ENCODE measurements at regions not wholly inside any gene's neighbourhood (a gene's known extent, or its start where the extent isn't known, plus 50 kb on each side); places are given as distances from the start of the nearest gene placed in this dataset.

DNA sequence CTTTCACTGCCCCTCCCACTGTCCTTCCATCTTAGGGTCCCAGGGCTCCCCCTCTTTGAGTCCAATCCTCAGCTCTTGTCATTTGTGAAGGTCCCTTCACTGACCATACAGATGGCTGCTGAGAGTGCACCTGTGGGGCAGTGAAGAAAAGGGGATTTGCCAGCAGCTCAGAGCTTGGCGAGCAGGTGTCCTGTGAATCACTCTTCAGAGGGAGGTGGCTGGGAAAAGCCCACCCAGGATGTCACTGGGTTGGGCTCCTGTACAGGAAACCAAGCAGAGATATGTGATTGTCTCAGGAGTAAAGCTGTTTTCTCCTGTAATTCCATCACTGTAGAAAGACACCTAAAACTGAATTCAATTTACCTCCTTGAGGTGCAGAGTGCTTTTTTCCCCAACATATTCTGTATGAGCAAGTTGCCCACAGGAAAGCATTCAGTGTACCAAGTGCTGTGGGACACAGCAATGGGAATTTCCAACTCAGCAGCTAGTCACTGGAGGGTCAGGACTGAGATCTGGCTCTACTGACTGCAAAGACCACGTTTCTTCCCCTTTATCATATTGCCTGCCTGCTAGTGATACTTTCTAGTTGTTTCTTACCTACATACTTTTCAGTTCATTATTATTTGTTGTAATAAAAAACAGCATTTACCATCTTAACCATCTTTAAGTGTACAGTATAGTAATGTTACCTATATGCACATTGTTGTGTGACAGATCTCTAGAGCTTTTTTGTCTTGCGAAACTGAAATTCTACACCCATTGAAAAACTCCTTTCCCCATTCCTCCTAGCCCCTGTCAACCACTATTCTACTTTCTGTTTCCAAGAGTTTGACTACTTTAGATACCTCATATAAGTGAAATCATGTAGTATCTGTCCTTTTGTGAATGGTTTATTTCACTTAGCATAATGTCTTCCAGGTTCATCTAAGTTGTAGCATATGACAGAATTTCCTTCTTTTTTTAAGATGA is 239.1 kb downstream of the TSN start:
- no peaks in the 10 kb centered on the region for H3K79me2 ChIP-seq (ENCODE audit: low read depth)
- no peak for DNase-seq (ENCODE audit: low spot score)
- H3K4me3 Mint-ChIP-seq = no peak overlapping the region

DNA sequence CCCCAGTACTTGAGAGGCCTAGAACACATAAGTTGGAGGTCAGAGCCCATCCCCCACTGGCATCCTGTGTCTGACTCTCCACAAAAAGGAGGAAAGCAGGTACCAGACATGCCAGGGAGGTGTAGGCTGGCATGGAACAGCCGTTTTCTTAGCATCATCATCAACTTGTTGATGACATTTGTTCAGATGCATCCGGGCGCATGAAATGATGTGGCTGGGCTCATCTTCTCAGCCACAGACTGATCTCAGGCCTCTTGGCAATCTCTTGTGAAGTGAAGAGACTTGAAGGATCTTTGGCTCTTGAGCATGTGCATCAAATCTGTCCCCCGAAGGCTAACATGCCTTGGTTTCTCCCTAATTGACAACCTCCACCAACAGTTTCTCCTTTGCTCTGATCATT is 243.3 kb downstream of the TSN start:
- Histone ChIP-seq H3K4me2 (no peak overlapping the region), H3K79me2 (ENCODE audit: low read depth) (no peaks in the 10 kb centered on the region), H3K4me1 (no peaks in the 10 kb centered on the region), H4K20me1 (ENCODE audit: low read depth) (no peaks in the 10 kb centered on the region), H3K27me3 (no peaks in the 10 kb centered on the region), H3K27ac (no peak overlapping the region), H3K4me3 (no peak overlapping the region), H2AFZ (replicated peaks) (no peak overlapping the region), H3K36me3 (no peaks in the 10 kb centered on the region), H3K9ac (no peak overlapping the region), H3F3A (ENCODE audit: low read depth) (no peaks in the 10 kb centered on the region), H3K9me3 (ENCODE audit: low read depth) (no peaks in the 10 kb centered on the region)
- Mint-ChIP-seq H3K4me3 (no peak overlapping the region), H3K27ac (no peak overlapping the region), H3K36me3 (no peaks in the 10 kb centered on the region), H3K9me3 (no peaks in the 10 kb centered on the region), H3K4me1 (peaks cover 9% of the 10 kb centered on the region), H3K27me3 (ENCODE audit: insufficient read depth, low read depth) (peaks cover 17% of the 10 kb centered on the region)
- TF ChIP-seq, protein P1, sequence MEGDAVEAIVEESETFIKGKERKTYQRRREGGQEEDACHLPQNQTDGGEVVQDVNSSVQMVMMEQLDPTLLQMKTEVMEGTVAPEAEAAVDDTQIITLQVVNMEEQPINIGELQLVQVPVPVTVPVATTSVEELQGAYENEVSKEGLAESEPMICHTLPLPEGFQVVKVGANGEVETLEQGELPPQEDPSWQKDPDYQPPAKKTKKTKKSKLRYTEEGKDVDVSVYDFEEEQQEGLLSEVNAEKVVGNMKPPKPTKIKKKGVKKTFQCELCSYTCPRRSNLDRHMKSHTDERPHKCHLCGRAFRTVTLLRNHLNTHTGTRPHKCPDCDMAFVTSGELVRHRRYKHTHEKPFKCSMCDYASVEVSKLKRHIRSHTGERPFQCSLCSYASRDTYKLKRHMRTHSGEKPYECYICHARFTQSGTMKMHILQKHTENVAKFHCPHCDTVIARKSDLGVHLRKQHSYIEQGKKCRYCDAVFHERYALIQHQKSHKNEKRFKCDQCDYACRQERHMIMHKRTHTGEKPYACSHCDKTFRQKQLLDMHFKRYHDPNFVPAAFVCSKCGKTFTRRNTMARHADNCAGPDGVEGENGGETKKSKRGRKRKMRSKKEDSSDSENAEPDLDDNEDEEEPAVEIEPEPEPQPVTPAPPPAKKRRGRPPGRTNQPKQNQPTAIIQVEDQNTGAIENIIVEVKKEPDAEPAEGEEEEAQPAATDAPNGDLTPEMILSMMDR (IDR thresholded peaks at IDR 0.05) = no peak
- TF ChIP-seq EZH2 (IDR thresholded peaks at IDR 0.05) (no peak), EZH2phosphoT487 (IDR thresholded peaks at IDR 0.05) (no peak)
- DNase-seq (ENCODE audit: low spot score) = no peak

More for the DNA sequence above, 239.1 kb downstream of the TSN start:
- H3K27ac Mint-ChIP-seq = no peak overlapping the region
- Histone ChIP-seq H3K27ac (no peak overlapping the region), H3K9ac (no peak overlapping the region), H3K4me3 (no peak overlapping the region), H3F3A (ENCODE audit: low read depth) (no peaks in the 10 kb centered on the region), H3K36me3 (no peaks in the 10 kb centered on the region), H3K4me2 (no peak overlapping the region), H3K4me1 (no peaks in the 10 kb centered on the region), H3K27me3 (no peaks in the 10 kb centered on the region), H2AFZ (replicated peaks) (no peak overlapping the region), H4K20me1 (ENCODE audit: low read depth) (no peaks in the 10 kb centered on the region), H3K9me3 (ENCODE audit: low read depth) (no peaks in the 10 kb centered on the region)
- H3K36me3 Mint-ChIP-seq = no peaks in the 10 kb centered on the region
- H3K9me3 Mint-ChIP-seq = peaks cover 2% of the 10 kb centered on the region
- TF ChIP-seq EZH2 (IDR thresholded peaks at IDR 0.05) = no peak
- TF ChIP-seq EZH2phosphoT487 (IDR thresholded peaks at IDR 0.05) = no peak
- TF ChIP-seq, protein P1 (IDR thresholded peaks at IDR 0.05) = no peak
- H3K4me1 Mint-ChIP-seq = peaks cover 3% of the 10 kb centered on the region
- peaks cover 16% of the 10 kb centered on the region for H3K27me3 Mint-ChIP-seq (ENCODE audit: insufficient read depth, low read depth)

DNA sequence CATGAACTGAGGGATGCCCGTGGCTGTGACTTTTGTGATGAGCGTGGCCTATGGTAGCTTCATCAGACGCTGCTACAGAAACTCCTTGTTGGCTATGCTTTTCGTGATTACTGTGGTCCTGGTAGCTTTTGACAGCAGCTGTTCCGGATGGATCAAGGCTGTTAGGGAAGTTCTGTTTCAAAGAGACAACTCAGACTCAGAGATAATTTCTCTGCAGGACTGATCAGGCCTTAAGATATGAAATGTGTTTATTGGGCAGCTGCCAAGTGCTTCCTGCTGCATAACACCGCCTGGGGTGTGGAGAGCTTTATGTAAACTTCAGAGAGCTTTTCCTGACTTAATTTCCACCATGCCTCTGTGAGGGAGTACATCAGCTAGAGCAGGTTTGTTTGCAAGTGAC is 243.8 kb downstream of the TSN start:
- Histone ChIP-seq H3K9ac (no peak overlapping the region), H3K79me2 (ENCODE audit: low read depth) (no peaks in the 10 kb centered on the region), H3K27me3 (no peaks in the 10 kb centered on the region), H3K9me3 (ENCODE audit: low read depth) (no peaks in the 10 kb centered on the region), H3F3A (ENCODE audit: low read depth) (no peaks in the 10 kb centered on the region), H2AFZ (replicated peaks) (no peak overlapping the region), H3K36me3 (no peaks in the 10 kb centered on the region), H3K4me1 (no peaks in the 10 kb centered on the region), H3K27ac (no peak overlapping the region), H3K4me3 (no peak overlapping the region), H3K4me2 (no peak overlapping the region), H4K20me1 (ENCODE audit: low read depth) (no peaks in the 10 kb centered on the region)
- DNase-seq (ENCODE audit: low spot score) = no peak
- peak overlapping the region; percentile 5 for H3K4me3 Mint-ChIP-seq
- H3K27ac Mint-ChIP-seq = peak overlapping the region; percentile 53
- H3K9me3 Mint-ChIP-seq = no peaks in the 10 kb centered on the region
- TF ChIP-seq, protein P1 (IDR thresholded peaks at IDR 0.05) = no peak
- TF ChIP-seq EZH2phosphoT487 (IDR thresholded peaks at IDR 0.05) (no peak), EZH2 (IDR thresholded peaks at IDR 0.05) (no peak)
- H3K4me1 Mint-ChIP-seq = peaks cover 9% of the 10 kb centered on the region
- no peaks in the 10 kb centered on the region for H3K36me3 Mint-ChIP-seq
- H3K27me3 Mint-ChIP-seq (ENCODE audit: insufficient read depth, low read depth) = peaks cover 17% of the 10 kb centered on the region

All from neural progenitor cell (in vitro differentiated cells).